ENCODE measurements at regions not wholly inside any gene's neighbourhood (a gene's known extent, or its start where the extent isn't known, plus 50 kb on each side); places are given as distances from the start of the nearest gene placed in this dataset.

GRCh38 chr21:28771790-28772501 lies 220.7 kb downstream of the LTN1 start:
- TF ChIP-seq CTCF (IDR thresholded peaks at IDR 0.05) (no peak), POLR2A (IDR thresholded peaks at IDR 0.05) (no peak)

Measured in vagina (tissue), 2 donors.